ENCODE measurements at regions not wholly inside any gene's neighbourhood (a gene's known extent, or its start where the extent isn't known, plus 50 kb on each side); places are given as distances from the start of the nearest gene placed in this dataset.

GRCh38 chr19:22526661-22527272 lies 104.6 kb upstream of the ZNF98 start:
- H4K20me1 ChIP-seq (ENCODE audit: insufficient read depth, low read length): no peaks in the 10 kb centered on the region
- H3K9me1 ChIP-seq (ENCODE audit: insufficient read depth, low read length): no peaks in the 10 kb centered on the region
- H3K36me3 ChIP-seq (ENCODE audit: control insufficient read depth, insufficient read depth, low read length): no peaks in the 10 kb centered on the region
- no peak overlapping the region for H2BK120ac ChIP-seq (ENCODE audit: low read depth, low read length)
- no peak overlapping the region for H4K5ac ChIP-seq (ENCODE audit: low read depth, low read length)
- no peak overlapping the region for H3K9ac ChIP-seq (ENCODE audit: low read depth, low read length)
- dilution Hi-C loops (cut with HindIII; ENCODE audit: low sequenced_read_pairs, unreplicated experiment): no loop called here
- no peak overlapping the region for H3K4me2 ChIP-seq (ENCODE audit: low read depth, low read length)
- no peak overlapping the region for H2AK5ac ChIP-seq (ENCODE audit: low read depth, low read length)
- no peak overlapping the region for H3K27ac ChIP-seq (ENCODE audit: insufficient read depth, low read length)
- no peak overlapping the region for H3K4me3 ChIP-seq (ENCODE audit: insufficient read depth, low read depth, low read length)
- H4K91ac ChIP-seq (ENCODE audit: insufficient read depth, low read depth, low read length): no peak overlapping the region
- ATAC-seq (ENCODE audit: low read depth): no peak
- no peak overlapping the region for H3K14ac ChIP-seq (replicated peaks; ENCODE audit: low read depth, low read length)
- ChIA-PET POLR2A (ENCODE audit: unreplicated experiment) (no interaction called here), CTCF (interaction anchor here (0.7 kb wide), 1 partner anchor 27 kb away, joined by 4 read pairs; no protein-coding TSS in a partner anchor)
- no peak overlapping the region for H4K8ac ChIP-seq (ENCODE audit: low read depth in 2 of 2, low read length in 2 of 2)
- H3K4me1 ChIP-seq (ENCODE audit: control insufficient read depth, insufficient read depth, low read length): no peaks in the 10 kb centered on the region
- H3K79me1 ChIP-seq (ENCODE audit: low read depth in 1 of 2, low read length in 2 of 2): no peaks in the 10 kb centered on the region
- H3K18ac ChIP-seq (ENCODE audit: low read depth, low read length): no peak overlapping the region
- no peak overlapping the region for H3K56ac ChIP-seq (ENCODE audit: extremely low read depth, insufficient read depth, low read length)
- H2AFZ ChIP-seq (replicated peaks; ENCODE audit: low read length, poor library complexity): no peak overlapping the region
- no TSS peak for BruUV-seq (replicated peaks)
- no peak overlapping the region for H2BK20ac ChIP-seq (ENCODE audit: low read depth, low read length)
- H3K9me3 ChIP-seq (ENCODE audit: control insufficient read depth, insufficient read depth, low read length): peaks cover 27% of the 10 kb centered on the region
- no peaks in the 10 kb centered on the region for H3K27me3 ChIP-seq (ENCODE audit: control insufficient read depth, insufficient read depth, low read length)
- no peak overlapping the region for H2BK5ac ChIP-seq (ENCODE audit: low read depth, low read length, poor library complexity, severe bottlenecking)
- H2BK15ac ChIP-seq (ENCODE audit: low read depth, low read length): no peak overlapping the region
- intact Hi-C loops (cut with micrococcal nuclease): no loop called here
- H2AK9ac ChIP-seq (replicated peaks; ENCODE audit: low read depth, low read length, poor library complexity): no peak overlapping the region
- no peak overlapping the region for H3K23ac ChIP-seq (ENCODE audit: low read depth, low read length)
- WGBS, 2 experiments (ENCODE audit: extremely low coverage in 2 of 2, insufficient read length in 1 of 2): 60% methylated on average over 1 of the region's 11 CpGs; no CpG with 5 or more reads in 1 of the 2 experiments
- in situ Hi-C loops (cut with MboI; ENCODE audit: low sequenced_read_pairs): no loop called here
- TF ChIP-seq RAD21 (IDR thresholded peaks at IDR 0.05; ENCODE audit: low read length) (no peak), NFE2L2 (IDR thresholded peaks at IDR 0.05; ENCODE audit: low read depth, low read length) (no peak), CTCF (conservative IDR thresholded peaks at IDR 0.05; ENCODE audit: low read depth, low read length) (no peak), BHLHE40 (IDR thresholded peaks at IDR 0.05; ENCODE audit: low read depth, low read length) (no peak), MXI1 (IDR thresholded peaks at IDR 0.05; ENCODE audit: borderline replicate concordance, low read depth, low read length) (no peak), RCOR1 (IDR thresholded peaks at IDR 0.05; ENCODE audit: insufficient replicate concordance, low read length) (no peak), CHD1 (IDR thresholded peaks at IDR 0.05; ENCODE audit: low read depth, low read length) (no peak), CEBPB (IDR thresholded peaks at IDR 0.05; ENCODE audit: low read depth, low read length) (no peak), ELK1 (IDR thresholded peaks at IDR 0.05; ENCODE audit: borderline replicate concordance, low read depth, low read length) (no peak), POLR2A (IDR thresholded peaks at IDR 0.05; ENCODE audit: low read depth, low read length) (no peak), SMC3 (IDR thresholded peaks at IDR 0.05; ENCODE audit: low read depth, low read length) (no peak), MAFK (IDR thresholded peaks at IDR 0.05; ENCODE audit: low read depth, low read length) (no peak), MAZ (IDR thresholded peaks at IDR 0.05; ENCODE audit: borderline replicate concordance, low read depth, low read length) (no peak), FOS (IDR thresholded peaks at IDR 0.05; ENCODE audit: low read depth, low read length) (no peak), RFX5 (IDR thresholded peaks at IDR 0.05; ENCODE audit: low read depth, low read length) (no peak)
- TF ChIP-seq, protein P1, sequence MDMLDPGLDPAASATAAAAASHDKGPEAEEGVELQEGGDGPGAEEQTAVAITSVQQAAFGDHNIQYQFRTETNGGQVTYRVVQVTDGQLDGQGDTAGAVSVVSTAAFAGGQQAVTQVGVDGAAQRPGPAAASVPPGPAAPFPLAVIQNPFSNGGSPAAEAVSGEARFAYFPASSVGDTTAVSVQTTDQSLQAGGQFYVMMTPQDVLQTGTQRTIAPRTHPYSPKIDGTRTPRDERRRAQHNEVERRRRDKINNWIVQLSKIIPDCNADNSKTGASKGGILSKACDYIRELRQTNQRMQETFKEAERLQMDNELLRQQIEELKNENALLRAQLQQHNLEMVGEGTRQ (IDR thresholded peaks at IDR 0.05; ENCODE audit: low read depth, low read length): no peak
- no peak for DNase-seq
- H3K4ac ChIP-seq (ENCODE audit: low read depth, low read length): no peak overlapping the region
